SK-N-SH treated with all-trans-retinoic acid at 6 μM for 48 hours (cell line): ENCODE measurements at regions not wholly inside any gene's neighbourhood (a gene's known extent, or its start where the extent isn't known, plus 50 kb on each side); places are given as distances from the start of the nearest gene placed in this dataset.

Experiments
- ATAC-seq: fragments of 200-7000 bp; cut with Tn5 transposase; 3 replicates; pipeline ENCODE4 v1.9.1; 2020; ENCODE audit warnings: mild to moderate bottlenecking, moderate library complexity
- ARNTL ChIP-seq: fragments of 450-650 bp; formaldehyde crosslinking; IDR thresholded peaks from 2 replicates; pipeline ENCODE4 v1.5.0; 2020; ENCODE audit warnings: low read depth, mild to moderate bottlenecking, moderate library complexity, borderline replicate concordance
- BACH2 ChIP-seq: fragments of 250-450 bp; sonication (Bioruptor Pico); IDR thresholded peaks from 2 replicates; pipeline ENCODE4 v1.9.0; 2021; ENCODE audit warnings: mild to moderate bottlenecking, borderline replicate concordance
- CREB5 ChIP-seq: fragments of 250-450 bp; sonication (Bioruptor Pico); IDR thresholded peaks from 2 replicates; pipeline ENCODE4 v1.5.1; 2020; ENCODE audit warnings: low read depth, mild to moderate bottlenecking, moderate library complexity
- CSDC2 ChIP-seq: fragments of 250-450 bp; sonication (Bioruptor Pico); IDR thresholded peaks from 2 replicates; pipeline ENCODE4 v1.5.0; 2020; ENCODE audit warnings: mild to moderate bottlenecking, moderate library complexity
- ESRRG ChIP-seq: fragments of 250-450 bp; sonication (Bioruptor Pico); IDR thresholded peaks from 2 replicates; pipeline ENCODE4 v1.6.1; 2021; ENCODE audit warnings: mild to moderate bottlenecking
- GLIS3 ChIP-seq: fragments of 250-450 bp; sonication (Bioruptor Pico); IDR thresholded peaks from 2 replicates; pipeline ENCODE4 v1.5.0; 2020; ENCODE audit warnings: mild to moderate bottlenecking, moderate library complexity
- ISL1 ChIP-seq: fragments of 250-450 bp; sonication (Bioruptor Pico); IDR thresholded peaks from 2 replicates; pipeline ENCODE4 v2.1.2; 2022; ENCODE audit warnings: mild to moderate bottlenecking, moderate library complexity
- OSR1 ChIP-seq: fragments of 250-450 bp; sonication (Bioruptor Pico); IDR thresholded peaks from 2 replicates; pipeline ENCODE4 v1.8.0; 2022; ENCODE audit warnings: moderate library complexity, mild to moderate bottlenecking, inconsistent platforms
- PATZ1 ChIP-seq: fragments of 250-450 bp; sonication (Bioruptor Pico); IDR thresholded peaks from 2 replicates; pipeline ENCODE4 v1.8.0; 2020; ENCODE audit warnings: mild to moderate bottlenecking, moderate library complexity, borderline replicate concordance
- PPARA ChIP-seq: fragments of 250-450 bp; sonication (Bioruptor Pico); IDR thresholded peaks from 2 replicates; pipeline ENCODE4 v1.5.0; 2020; ENCODE audit warnings: mild to moderate bottlenecking, borderline replicate concordance
- RARB ChIP-seq: fragments of 250-450 bp; sonication (Bioruptor Pico); IDR thresholded peaks from 2 replicates; pipeline ENCODE4 v1.8.0; 2021; ENCODE audit warnings: mild to moderate bottlenecking, moderate library complexity
- TCF4 ChIP-seq: fragments of 250-450 bp; sonication (Bioruptor Pico); IDR thresholded peaks from 2 replicates; pipeline ENCODE4 v1.8.0; 2021; ENCODE audit warnings: mild to moderate bottlenecking, moderate library complexity, borderline replicate concordance
- TOX ChIP-seq: fragments of 250-450 bp; sonication (Bioruptor Pico); IDR thresholded peaks from 2 replicates; pipeline ENCODE4 v1.8.0; 2021; ENCODE audit warnings: mild to moderate bottlenecking, moderate library complexity, borderline replicate concordance
- TSHZ2 ChIP-seq: fragments of 250-450 bp; sonication (Bioruptor Pico); IDR thresholded peaks from 2 replicates; pipeline ENCODE4 v1.5.0; 2020; ENCODE audit warnings: mild to moderate bottlenecking, moderate library complexity
- ZC3H10 ChIP-seq: fragments of 250-450 bp; sonication (Bioruptor Pico); IDR thresholded peaks from 2 replicates; pipeline ENCODE4 v1.5.1; 2021; ENCODE audit warnings: mild to moderate bottlenecking, moderate library complexity
- ZFP3 ChIP-seq: fragments of 250-450 bp; sonication (Bioruptor Pico); IDR thresholded peaks from 2 replicates; pipeline ENCODE4 v1.5.0; 2020; ENCODE audit warnings: mild to moderate bottlenecking, moderate library complexity
- ZFP30 ChIP-seq: fragments of 450-650 bp; formaldehyde crosslinking; IDR thresholded peaks from 2 replicates; pipeline ENCODE4 v1.5.0; 2022; ENCODE audit warnings: mild to moderate bottlenecking, moderate library complexity
- ZNF565 ChIP-seq: fragments of 450-650 bp; formaldehyde crosslinking; conservative IDR thresholded peaks from 2 replicates; pipeline ENCODE4 v1.5.0; 2020; ENCODE audit warnings: low read depth, mild to moderate bottlenecking, moderate library complexity
- ZNF70 ChIP-seq: fragments of 450-650 bp; formaldehyde crosslinking; IDR thresholded peaks from 2 replicates; pipeline ENCODE4 v1.5.0; 2020; ENCODE audit warnings: mild to moderate bottlenecking, moderate library complexity
- ZNF8 ChIP-seq: fragments of 450-650 bp; formaldehyde crosslinking; IDR thresholded peaks from 2 replicates; pipeline ENCODE4 v1.5.0; 2020; ENCODE audit warnings: mild to moderate bottlenecking, moderate library complexity

- no peak for ATAC-seq
- no peak for TF ChIP-seq RARB (CRISPR knock-in tag)
- TF ChIP-seq TSHZ2: no peak
- no peak for TF ChIP-seq ESRRG (CRISPR knock-in tag)
Measured at GRCh38 chr3:35336601-35337000, 302.7 kb upstream of the ARPP21 start.

- no peak for TF ChIP-seq CSDC2 (CRISPR knock-in tag)
- TF ChIP-seq ESRRG (CRISPR knock-in tag): no peak
- no peak for TF ChIP-seq ZNF8 (CRISPR knock-in tag)
- no peak for TF ChIP-seq TCF4
- TF ChIP-seq OSR1 (CRISPR knock-in tag): no peak
Measured at GRCh38 chr3:35338186-35338585, 301.1 kb upstream of the ARPP21 start.

GRCh38 chr3:35380196-35380595, 259.1 kb upstream of the ARPP21 start:
- no peak for TF ChIP-seq ESRRG (CRISPR knock-in tag)
- no peak for TF ChIP-seq ARNTL
- TF ChIP-seq ZFP3 (CRISPR knock-in tag): no peak
- TF ChIP-seq PATZ1 (CRISPR knock-in tag): no peak
- TF ChIP-seq PPARA (CRISPR knock-in tag): no peak
- TF ChIP-seq ISL1: no peak
- no peak for TF ChIP-seq ZNF70
- TF ChIP-seq ZNF8 (CRISPR knock-in tag): no peak
- no peak for TF ChIP-seq ZC3H10 (CRISPR knock-in tag)
- TF ChIP-seq TOX (CRISPR knock-in tag): no peak
- TF ChIP-seq BACH2 (CRISPR knock-in tag): no peak
- ATAC-seq: no peak

More at GRCh38 chr3:35338186-35338585, 301.1 kb upstream of the ARPP21 start:
- no peak for ATAC-seq

- TF ChIP-seq OSR1 (CRISPR knock-in tag) (no peak), ZNF565 (CRISPR knock-in tag) (no peak), ZFP30 (CRISPR knock-in tag) (no peak), ISL1 (no peak), BACH2 (CRISPR knock-in tag) (no peak), GLIS3 (CRISPR knock-in tag) (no peak), ZFP3 (CRISPR knock-in tag) (no peak), CSDC2 (CRISPR knock-in tag) (no peak), TSHZ2 (no peak), PPARA (CRISPR knock-in tag) (no peak), TOX (CRISPR knock-in tag) (no peak), ZNF70 (no peak), ZC3H10 (CRISPR knock-in tag) (no peak), CREB5 (no peak), RARB (CRISPR knock-in tag) (no peak)
- TF ChIP-seq, all 23 proteins: peak for 0
- 0 out of 3 replicates have a peak, but pooled peaks have one; percentile 19 for ATAC-seq
Measured at GRCh38 chr3:35383216-35383615, 256.1 kb upstream of the ARPP21 start.
